Colonic mucosa (tissue), 4 donors: ENCODE measurements at regions not wholly inside any gene's neighbourhood (a gene's known extent, or its start where the extent isn't known, plus 50 kb on each side); places are given as distances from the start of the nearest gene placed in this dataset.
"Not testable (repeated sequence)": the region's sequence is repeated elsewhere in the genome, so short reads cannot be mapped to it uniquely, and the experiment has no call there.

Experiments
- DNase-seq: peaks from one replicate; pipeline ENCODE4 v3.0.0-alpha.2; 2020
- H3K27ac ChIP-seq: fragments of 200-600 bp; one replicate; pipeline ENCODE4 v1.8.0; 2021
- H3K27me3 ChIP-seq: fragments of 200-600 bp; one replicate; pipeline ENCODE4 v1.8.0; 2021
- H3K36me3 ChIP-seq: fragments of 200-600 bp; one replicate; pipeline ENCODE4 v1.8.0; 2021
- H3K4me1 ChIP-seq: fragments of 200-600 bp; one replicate; pipeline ENCODE4 v1.8.0; 2021; ENCODE audit warnings: mild to moderate bottlenecking
- H3K4me3 ChIP-seq: fragments of 200-600 bp; one replicate; pipeline ENCODE4 v1.8.0; 2021
- H3K9ac ChIP-seq, 2 donors: one replicate each; pipeline ENCODE4 v1.7.0; 2013; ENCODE audit warnings: control low read depth in 2 of 2, low read depth in 2 of 2, low read length in 2 of 2
- H3K9me3 ChIP-seq: fragments of 200-600 bp; one replicate; pipeline ENCODE4 v1.8.0; 2021
- intact Hi-C: fragments of 100-400 bp; cut with DNase I; formaldehyde crosslinking; loops from one replicate; pipeline ENCODE4 v1.14.1; 2022
- TF ChIP-seq, protein P1 (sequence below): fragments of 200-600 bp; IDR thresholded peaks from one replicate; pipeline ENCODE4 v1.8.0; 2022; ENCODE audit warnings: antibody characterized with exemption, mild to moderate bottlenecking
- donor health status: healthy.
- donor health status: DM: no; HTN: no; CAD: no.
- donor health status: DM: no; HTN: no; CAD: no.

DNA sequence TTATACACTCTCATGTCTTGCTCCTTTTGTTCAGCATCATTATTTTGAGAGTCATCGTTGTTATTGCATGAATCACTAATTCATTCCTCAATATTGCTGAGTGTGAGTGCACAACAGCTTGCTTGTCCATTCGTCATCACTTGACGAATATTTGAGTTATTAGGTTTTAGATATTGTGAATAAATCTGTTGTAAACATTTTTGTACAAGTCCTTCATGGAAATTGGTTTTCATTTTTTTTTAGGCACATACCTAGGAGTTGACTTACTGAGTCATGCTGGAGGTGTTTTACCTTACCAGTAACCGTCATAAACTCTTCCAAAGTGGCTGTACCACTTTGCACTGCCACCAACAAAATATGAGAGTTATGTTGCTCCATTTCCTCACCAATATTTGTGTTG is 84.2 kb upstream of the NCK2 start:
- H3K36me3 ChIP-seq, result no peaks in the 10 kb centered on the region
- intact Hi-C loops, result no loop called here
- H3K27me3 ChIP-seq, result no peaks in the 10 kb centered on the region
- DNase-seq, result no peak
- no peaks in the 10 kb centered on the region for H3K4me1 ChIP-seq
- H3K27ac ChIP-seq, result no peak overlapping the region
- TF ChIP-seq, protein P1, sequence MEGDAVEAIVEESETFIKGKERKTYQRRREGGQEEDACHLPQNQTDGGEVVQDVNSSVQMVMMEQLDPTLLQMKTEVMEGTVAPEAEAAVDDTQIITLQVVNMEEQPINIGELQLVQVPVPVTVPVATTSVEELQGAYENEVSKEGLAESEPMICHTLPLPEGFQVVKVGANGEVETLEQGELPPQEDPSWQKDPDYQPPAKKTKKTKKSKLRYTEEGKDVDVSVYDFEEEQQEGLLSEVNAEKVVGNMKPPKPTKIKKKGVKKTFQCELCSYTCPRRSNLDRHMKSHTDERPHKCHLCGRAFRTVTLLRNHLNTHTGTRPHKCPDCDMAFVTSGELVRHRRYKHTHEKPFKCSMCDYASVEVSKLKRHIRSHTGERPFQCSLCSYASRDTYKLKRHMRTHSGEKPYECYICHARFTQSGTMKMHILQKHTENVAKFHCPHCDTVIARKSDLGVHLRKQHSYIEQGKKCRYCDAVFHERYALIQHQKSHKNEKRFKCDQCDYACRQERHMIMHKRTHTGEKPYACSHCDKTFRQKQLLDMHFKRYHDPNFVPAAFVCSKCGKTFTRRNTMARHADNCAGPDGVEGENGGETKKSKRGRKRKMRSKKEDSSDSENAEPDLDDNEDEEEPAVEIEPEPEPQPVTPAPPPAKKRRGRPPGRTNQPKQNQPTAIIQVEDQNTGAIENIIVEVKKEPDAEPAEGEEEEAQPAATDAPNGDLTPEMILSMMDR, result no peak
- H3K4me3 ChIP-seq, result no peak overlapping the region
- H3K9me3 ChIP-seq, result no peaks in the 10 kb centered on the region
- no peak overlapping the region for H3K9ac ChIP-seq

DNA sequence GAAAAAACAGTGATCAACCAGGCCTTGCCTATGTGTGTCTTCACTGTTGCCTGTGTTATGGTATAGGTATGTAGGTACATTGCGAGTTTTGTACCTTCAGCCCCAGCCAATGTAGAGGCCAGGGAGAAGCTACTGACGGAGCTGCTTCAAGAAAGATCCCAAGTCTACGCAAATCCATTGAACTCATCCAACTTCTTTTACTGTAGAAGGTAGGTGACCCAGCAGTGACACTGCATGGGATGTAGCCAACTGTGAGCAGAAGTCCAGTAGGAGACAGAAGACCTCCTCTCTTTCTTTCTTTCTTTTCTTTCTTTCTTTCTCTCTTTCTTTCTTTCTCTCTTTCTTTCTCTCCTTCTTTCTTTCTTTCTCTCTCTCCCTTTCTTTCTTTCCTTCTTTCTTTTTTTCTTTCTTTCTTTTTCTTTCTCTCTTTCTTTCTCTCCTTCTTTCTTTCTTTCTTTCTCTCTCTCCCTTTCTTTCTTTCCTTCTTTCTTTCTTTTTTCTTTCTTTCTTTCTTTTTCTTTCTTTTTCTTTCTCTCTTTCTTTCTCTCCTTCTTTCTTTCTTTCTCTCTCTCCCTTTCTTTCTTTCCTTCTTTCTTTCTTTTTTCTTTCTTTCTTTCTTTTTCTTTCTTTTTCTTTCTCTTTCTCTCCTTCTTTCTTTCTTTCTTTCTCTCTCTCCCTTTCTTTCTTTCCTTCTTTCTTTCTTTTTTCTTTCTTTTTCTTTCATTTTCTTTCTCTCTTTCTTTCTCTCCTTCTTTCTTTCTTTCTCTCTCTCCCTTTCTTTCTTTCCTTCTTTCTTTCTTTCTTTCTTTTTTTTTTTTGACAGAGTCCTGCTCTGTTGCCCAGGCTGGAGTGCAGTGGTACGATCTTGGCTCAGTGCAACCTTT is 88.7 kb upstream of the NCK2 start:
- intact Hi-C loops, H3K36me3 ChIP-seq, H3K27ac ChIP-seq, DNase-seq, H3K27me3 ChIP-seq, H3K4me1 ChIP-seq, H3K9ac ChIP-seq, H3K9me3 ChIP-seq, H3K4me3 ChIP-seq: not testable (repeated sequence)

DNA sequence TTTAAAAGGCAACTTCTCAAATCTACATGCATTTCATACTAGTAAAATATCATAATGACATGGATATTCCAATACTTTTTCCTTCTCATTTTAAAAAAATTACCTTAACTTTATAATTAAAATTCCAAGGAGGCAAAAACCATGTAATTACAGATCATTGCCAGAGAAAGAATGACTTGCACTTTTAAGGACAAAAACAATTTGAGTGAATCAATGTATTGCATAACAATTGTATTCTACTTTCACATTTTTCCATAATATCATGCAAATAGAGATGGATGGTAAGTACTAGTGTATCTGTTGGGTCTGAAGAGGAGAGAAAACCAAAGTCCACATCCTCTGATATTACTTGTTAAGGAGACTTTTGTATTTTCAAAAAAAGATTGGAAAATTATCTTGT is 89.5 kb upstream of the NCK2 start:
- no peak for DNase-seq
- TF ChIP-seq, protein P1, result no peak
- intact Hi-C loops, result no loop called here

DNA sequence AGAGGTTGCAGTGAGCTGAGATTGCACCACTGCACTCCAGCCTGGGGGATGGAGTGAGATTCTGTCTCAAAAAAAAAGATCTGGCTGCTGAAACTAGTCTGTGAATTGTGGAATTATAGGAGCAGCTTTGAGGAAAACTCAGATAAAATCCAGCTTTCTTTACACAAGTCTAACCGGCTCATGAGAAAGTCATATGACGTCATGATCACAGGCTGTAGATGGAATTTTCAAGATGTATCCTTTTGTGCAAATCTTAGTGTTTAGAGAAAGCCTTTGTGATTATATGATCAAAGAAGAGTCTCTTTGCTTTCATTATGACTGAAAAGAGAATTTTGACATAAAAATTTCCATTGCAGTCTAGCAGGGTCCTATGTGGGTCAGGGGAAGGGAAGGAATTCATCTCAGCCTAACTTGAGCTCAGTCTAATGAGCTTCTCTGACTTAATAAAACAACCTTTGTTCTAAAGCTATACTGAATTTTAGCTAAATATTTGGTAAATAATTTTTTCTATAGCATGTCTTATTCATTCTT is 90.2 kb upstream of the NCK2 start:
- Histone ChIP-seq H3K36me3 (no peaks in the 10 kb centered on the region), H3K27me3 (no peaks in the 10 kb centered on the region), H3K4me3 (no peak overlapping the region), H3K9ac (no peak overlapping the region), H3K27ac (no peak overlapping the region), H3K4me1 (peaks cover 9% of the 10 kb centered on the region), H3K9me3 (no peaks in the 10 kb centered on the region)
- no peak for DNase-seq
- intact Hi-C loops, result no loop called here
- TF ChIP-seq, protein P1, result no peak

More for the DNA sequence above, 89.5 kb upstream of the NCK2 start:
- H3K9me3 ChIP-seq, result no peaks in the 10 kb centered on the region
- no peak overlapping the region for H3K9ac ChIP-seq
- H3K4me3 ChIP-seq, result no peak overlapping the region
- H3K36me3 ChIP-seq, result no peaks in the 10 kb centered on the region
- no peak overlapping the region for H3K27ac ChIP-seq
- H3K27me3 ChIP-seq, result no peaks in the 10 kb centered on the region
- H3K4me1 ChIP-seq, result peaks cover 9% of the 10 kb centered on the region

DNA sequence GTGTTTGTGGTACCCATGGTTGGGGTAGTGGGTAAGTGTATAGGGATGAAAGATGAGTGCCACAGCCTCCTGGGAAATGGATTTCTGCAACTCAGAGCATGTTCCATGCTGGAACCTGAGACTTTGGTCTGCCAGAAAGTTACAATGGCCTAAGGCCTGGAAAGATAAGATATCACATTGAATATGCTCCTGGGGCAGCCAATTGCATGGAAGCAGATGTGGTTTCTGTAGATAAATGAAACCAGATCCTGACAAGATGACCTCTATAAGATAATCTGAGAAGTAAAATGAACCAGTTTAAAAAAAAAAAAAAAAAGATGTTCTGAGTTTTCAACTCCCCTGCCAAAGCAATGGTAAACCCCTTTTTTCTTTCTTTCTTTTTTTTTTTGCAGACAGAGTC is 91.4 kb upstream of the NCK2 start:
- no peaks in the 10 kb centered on the region for H3K9me3 ChIP-seq
- H3K27me3 ChIP-seq, result no peaks in the 10 kb centered on the region
- intact Hi-C loops, result no loop called here
- H3K4me1 ChIP-seq, result peaks cover 9% of the 10 kb centered on the region
- no peaks in the 10 kb centered on the region for H3K36me3 ChIP-seq
- H3K9ac ChIP-seq, result no peak overlapping the region
- no peak overlapping the region for H3K27ac ChIP-seq
- TF ChIP-seq, protein P1, result no peak
- H3K4me3 ChIP-seq, result no peak overlapping the region
- DNase-seq, result no peak
